RWPE2 (cell line): ENCODE measurements at regions not wholly inside any gene's neighbourhood (a gene's known extent, or its start where the extent isn't known, plus 50 kb on each side); places are given as distances from the start of the nearest gene placed in this dataset.

ENCODE experiments used
- ATAC-seq: fragments of 200-7000 bp; cut with Tn5 transposase; 3 replicates; pipeline ENCODE4 v1.9.1; 2021; ENCODE audit warnings: low read depth
- DNase-seq: peaks from one replicate; pipeline ENCODE4 v3.0.0-alpha.2; 2020; ENCODE audit warnings: low spot score
- H3K27ac ChIP-seq: fragments of 450-650 bp; 2 replicates; pipeline ENCODE4 v1.5.1; 2017; ENCODE audit warnings: mild to moderate bottlenecking; ENCODE audit not compliant: poor library complexity, severe bottlenecking
- H3K27me3 ChIP-seq: fragments of 250-450 bp; sonication (Bioruptor Pico); 2 replicates; pipeline ENCODE4 v1.5.1; 2021; ENCODE audit warnings: mild to moderate bottlenecking, moderate library complexity; ENCODE audit not compliant: insufficient read depth, poor library complexity, severe bottlenecking
- H3K36me3 ChIP-seq: fragments of 250-450 bp; sonication (Bioruptor Pico); 2 replicates; pipeline ENCODE4 v1.5.1; 2020; ENCODE audit warnings: low read depth, mild to moderate bottlenecking, moderate library complexity
- H3K4me1 ChIP-seq: fragments of 250-450 bp; sonication (Bioruptor Pico); 2 replicates; pipeline ENCODE4 v1.5.1; 2021; ENCODE audit warnings: mild to moderate bottlenecking, moderate library complexity; ENCODE audit not compliant: insufficient read depth, poor library complexity, severe bottlenecking
- H3K4me3 ChIP-seq: fragments of 250-450 bp; sonication (Bioruptor Pico); 2 replicates; pipeline ENCODE4 v1.5.1; 2021; ENCODE audit warnings: mild to moderate bottlenecking, moderate library complexity; ENCODE audit not compliant: severe bottlenecking
- H3K9me3 ChIP-seq: fragments of 250-450 bp; sonication (Bioruptor Pico); 2 replicates; pipeline ENCODE4 v1.5.1; 2021; ENCODE audit warnings: mild to moderate bottlenecking, moderate library complexity; ENCODE audit not compliant: severe bottlenecking
- TF ChIP-seq, protein P1 (sequence below): fragments of 450-650 bp; IDR thresholded peaks from one replicate; pipeline ENCODE4 v1.5.1; 2017; ENCODE audit warnings: mild to moderate bottlenecking, moderate library complexity; ENCODE audit not compliant: poor library complexity, severe bottlenecking

DNA sequence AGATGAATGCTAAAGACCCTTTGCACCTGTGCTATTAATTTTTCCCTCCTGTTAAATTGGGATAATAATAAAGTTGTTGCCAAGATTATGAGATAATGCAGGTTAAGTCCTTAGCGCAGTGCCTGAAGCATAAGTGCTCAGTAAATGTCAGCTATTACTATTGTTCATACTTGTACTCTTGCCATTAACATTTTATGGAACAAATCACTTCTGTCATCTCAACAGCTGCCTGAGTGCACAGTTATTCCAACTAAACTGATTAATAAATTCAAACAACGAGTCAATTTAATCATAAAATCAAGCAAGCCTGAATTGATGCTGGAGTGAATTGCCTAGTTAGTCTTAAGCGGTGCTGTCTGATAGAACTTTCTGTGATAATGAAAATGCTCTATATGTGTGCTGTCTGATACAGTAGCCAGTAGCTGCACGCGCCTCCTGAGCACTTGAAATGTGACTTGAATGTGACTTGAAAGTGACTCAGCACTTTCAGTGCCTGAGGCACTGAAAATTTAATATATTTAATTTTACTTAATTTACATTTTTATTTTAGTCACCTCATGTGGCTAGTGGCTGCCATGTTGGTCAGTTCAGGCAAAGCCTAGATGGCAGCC lies 198.7 kb upstream of the PFN2 start:
- TF ChIP-seq, protein P1, sequence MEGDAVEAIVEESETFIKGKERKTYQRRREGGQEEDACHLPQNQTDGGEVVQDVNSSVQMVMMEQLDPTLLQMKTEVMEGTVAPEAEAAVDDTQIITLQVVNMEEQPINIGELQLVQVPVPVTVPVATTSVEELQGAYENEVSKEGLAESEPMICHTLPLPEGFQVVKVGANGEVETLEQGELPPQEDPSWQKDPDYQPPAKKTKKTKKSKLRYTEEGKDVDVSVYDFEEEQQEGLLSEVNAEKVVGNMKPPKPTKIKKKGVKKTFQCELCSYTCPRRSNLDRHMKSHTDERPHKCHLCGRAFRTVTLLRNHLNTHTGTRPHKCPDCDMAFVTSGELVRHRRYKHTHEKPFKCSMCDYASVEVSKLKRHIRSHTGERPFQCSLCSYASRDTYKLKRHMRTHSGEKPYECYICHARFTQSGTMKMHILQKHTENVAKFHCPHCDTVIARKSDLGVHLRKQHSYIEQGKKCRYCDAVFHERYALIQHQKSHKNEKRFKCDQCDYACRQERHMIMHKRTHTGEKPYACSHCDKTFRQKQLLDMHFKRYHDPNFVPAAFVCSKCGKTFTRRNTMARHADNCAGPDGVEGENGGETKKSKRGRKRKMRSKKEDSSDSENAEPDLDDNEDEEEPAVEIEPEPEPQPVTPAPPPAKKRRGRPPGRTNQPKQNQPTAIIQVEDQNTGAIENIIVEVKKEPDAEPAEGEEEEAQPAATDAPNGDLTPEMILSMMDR, result no peak
- ATAC-seq, result no peak

DNA sequence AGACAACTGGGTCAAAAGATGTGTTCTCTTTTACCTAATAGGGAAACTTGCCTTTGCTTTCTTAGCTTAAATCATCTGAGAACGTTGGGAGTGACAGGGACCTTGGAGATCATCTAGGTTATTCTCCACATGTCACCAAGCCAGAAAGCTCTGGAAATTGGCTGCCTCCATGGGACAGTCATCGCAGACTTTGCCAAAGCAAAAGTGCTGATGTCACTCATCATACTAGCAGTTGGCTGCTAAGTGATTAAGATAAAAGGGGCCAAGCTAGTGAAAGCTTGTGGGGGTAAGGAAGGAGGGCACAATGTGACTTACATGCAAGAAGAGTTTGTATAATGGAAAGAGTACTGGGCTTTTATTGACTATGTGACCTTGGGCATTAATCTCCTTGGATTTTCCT lies 198.0 kb upstream of the PFN2 start:
- ATAC-seq, result no peak
- H3K27me3 ChIP-seq, result no peaks in the 10 kb centered on the region
- H3K36me3 ChIP-seq, result no peaks in the 10 kb centered on the region
- no peak overlapping the region for H3K4me3 ChIP-seq
- TF ChIP-seq, protein P1, result no peak
- H3K27ac ChIP-seq, result no peak overlapping the region
- DNase-seq, result no peak
- no peaks in the 10 kb centered on the region for H3K9me3 ChIP-seq
- H3K4me1 ChIP-seq, result no peaks in the 10 kb centered on the region

More for the DNA sequence above, 198.7 kb upstream of the PFN2 start:
- Histone ChIP-seq H3K9me3 (no peaks in the 10 kb centered on the region), H3K36me3 (no peaks in the 10 kb centered on the region), H3K4me1 (no peaks in the 10 kb centered on the region), H3K27ac (no peak overlapping the region), H3K27me3 (no peaks in the 10 kb centered on the region), H3K4me3 (no peak overlapping the region)
- no peak for DNase-seq

DNA sequence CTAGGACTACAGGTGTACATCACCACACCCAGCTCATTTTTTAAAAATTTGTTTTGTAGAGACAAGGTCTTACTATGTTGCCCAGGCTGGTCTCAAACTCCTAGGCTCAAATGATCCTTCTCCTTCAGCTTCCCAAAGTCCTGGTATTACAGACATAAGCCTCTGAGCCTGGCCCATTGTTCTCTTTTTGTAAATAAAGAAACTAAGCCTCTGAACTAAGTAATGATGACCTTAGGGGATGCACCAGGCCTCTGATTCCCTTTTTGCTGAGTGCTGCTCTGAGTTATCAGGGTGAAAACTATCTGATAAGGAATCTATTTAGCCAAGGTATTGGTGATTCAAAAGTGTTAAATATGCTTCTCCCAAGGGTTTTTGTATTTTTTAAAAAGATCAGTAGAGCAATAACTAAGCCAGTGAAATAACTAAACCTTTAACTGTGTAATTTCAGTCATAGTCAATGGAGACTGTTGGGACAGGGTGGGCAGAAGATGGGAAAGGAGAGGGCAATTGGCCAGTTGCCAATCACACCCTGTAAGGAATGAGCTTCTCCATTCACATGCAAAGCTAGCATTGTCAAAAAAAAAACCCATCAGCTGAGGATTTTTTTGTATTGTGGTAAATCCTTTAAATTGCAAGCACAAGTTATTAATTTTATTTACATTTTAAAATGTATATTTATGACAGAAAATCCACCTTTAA lies 194.8 kb upstream of the PFN2 start:
- H3K4me3 ChIP-seq, result no peak overlapping the region
- ATAC-seq (no peak), DNase-seq (no peak)

DNA sequence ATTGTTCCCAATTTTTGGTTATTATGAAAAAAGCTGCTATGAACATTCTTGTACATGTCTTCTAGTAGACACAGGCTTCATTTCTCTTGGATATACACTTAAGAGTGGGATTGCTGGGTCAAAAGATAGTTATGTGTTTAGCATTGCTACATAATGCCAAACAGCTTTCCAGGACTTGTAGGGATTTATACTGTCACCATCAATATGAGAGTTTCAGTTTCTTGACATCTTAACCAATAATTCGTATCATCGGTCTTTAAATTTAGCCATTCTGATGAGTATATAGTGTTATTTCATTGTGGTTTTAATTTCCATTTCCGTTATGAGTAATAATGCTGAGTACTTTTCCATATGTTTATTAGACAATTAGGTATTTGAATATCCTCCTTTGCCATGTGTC lies 190.3 kb upstream of the PFN2 start:
- DNase-seq, result no peak
- Histone ChIP-seq H3K36me3 (no peaks in the 10 kb centered on the region), H3K4me3 (no peak overlapping the region), H3K27ac (no peak overlapping the region), H3K27me3 (no peaks in the 10 kb centered on the region), H3K4me1 (no peaks in the 10 kb centered on the region), H3K9me3 (no peaks in the 10 kb centered on the region)
- TF ChIP-seq, protein P1, result no peak
- no peak for ATAC-seq

More for the DNA sequence above, 194.8 kb upstream of the PFN2 start:
- TF ChIP-seq, protein P1, result no peak
- Histone ChIP-seq H3K4me1 (no peaks in the 10 kb centered on the region), H3K27me3 (no peaks in the 10 kb centered on the region), H3K27ac (no peak overlapping the region), H3K9me3 (no peaks in the 10 kb centered on the region), H3K36me3 (no peaks in the 10 kb centered on the region)

DNA sequence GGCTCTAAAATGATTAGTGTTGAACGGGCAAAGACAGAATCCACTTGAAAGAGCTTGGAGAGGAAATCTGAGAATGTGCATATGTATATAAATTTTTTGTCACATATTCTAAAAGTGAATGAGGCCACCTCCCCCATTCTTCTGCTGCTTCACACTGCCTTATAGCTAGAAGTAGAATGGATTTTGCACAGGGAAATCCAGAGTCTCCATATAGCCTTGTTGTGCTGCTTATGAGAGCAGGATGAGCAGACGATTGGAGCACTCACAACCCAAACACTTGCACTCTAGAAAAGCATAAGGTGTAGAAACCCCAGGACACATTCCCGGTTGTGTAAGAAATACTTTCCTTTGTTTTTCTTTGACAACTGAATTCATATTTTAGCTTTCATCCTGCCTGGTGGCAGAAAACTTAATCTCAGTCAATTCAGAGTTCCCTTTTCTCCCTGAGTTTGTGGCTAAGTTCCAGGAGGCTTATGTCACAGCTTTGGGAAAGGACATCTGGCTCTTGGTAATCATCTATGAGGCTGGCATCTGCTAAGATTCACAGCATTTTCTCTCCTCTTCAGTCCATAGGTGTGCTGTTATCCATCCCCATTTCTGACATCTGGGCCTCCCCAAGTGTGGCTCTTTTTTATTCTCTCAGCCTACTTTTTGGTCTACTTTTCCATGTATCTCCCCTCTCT lies 188.4 kb upstream of the PFN2 start:
- H3K27me3 ChIP-seq, result no peaks in the 10 kb centered on the region
- TF ChIP-seq, protein P1, result no peak
- no peak for DNase-seq
- H3K4me3 ChIP-seq, result no peak overlapping the region
- H3K36me3 ChIP-seq, result no peaks in the 10 kb centered on the region
- no peak overlapping the region for H3K27ac ChIP-seq
- ATAC-seq, result no peak
- H3K4me1 ChIP-seq, result no peaks in the 10 kb centered on the region
- H3K9me3 ChIP-seq, result no peaks in the 10 kb centered on the region
